ENCODE measurements at regions not wholly inside any gene's neighbourhood (a gene's known extent, or its start where the extent isn't known, plus 50 kb on each side); places are given as distances from the start of the nearest gene placed in this dataset.

DNA sequence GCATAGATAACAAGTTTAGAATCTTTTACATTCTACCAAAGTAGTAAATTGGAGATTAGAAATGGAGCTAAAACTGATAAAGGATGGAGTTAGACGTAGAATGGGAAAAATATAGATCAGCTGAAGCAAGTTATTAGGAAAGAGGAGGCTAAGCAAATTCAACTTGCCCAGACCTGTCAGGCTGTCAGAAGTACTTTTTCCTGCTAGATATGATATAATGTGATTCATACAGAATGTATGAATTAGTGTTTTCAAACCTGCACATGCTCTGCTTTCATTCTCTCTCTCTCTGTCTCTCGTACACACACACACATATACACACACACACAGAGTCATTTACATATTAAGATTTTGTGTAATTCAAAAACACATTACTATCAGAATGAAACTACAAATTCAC lies 133.2 kb upstream of the HDGFL1 start:
- TF ChIP-seq POLR2A (IDR thresholded peaks at IDR 0.05) = no peak
- TF ChIP-seq, protein P1, sequence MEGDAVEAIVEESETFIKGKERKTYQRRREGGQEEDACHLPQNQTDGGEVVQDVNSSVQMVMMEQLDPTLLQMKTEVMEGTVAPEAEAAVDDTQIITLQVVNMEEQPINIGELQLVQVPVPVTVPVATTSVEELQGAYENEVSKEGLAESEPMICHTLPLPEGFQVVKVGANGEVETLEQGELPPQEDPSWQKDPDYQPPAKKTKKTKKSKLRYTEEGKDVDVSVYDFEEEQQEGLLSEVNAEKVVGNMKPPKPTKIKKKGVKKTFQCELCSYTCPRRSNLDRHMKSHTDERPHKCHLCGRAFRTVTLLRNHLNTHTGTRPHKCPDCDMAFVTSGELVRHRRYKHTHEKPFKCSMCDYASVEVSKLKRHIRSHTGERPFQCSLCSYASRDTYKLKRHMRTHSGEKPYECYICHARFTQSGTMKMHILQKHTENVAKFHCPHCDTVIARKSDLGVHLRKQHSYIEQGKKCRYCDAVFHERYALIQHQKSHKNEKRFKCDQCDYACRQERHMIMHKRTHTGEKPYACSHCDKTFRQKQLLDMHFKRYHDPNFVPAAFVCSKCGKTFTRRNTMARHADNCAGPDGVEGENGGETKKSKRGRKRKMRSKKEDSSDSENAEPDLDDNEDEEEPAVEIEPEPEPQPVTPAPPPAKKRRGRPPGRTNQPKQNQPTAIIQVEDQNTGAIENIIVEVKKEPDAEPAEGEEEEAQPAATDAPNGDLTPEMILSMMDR (IDR thresholded peaks at IDR 0.05) = no peak
